HG02623 (cell line): ENCODE measurements at regions not wholly inside any gene's neighbourhood (a gene's known extent, or its start where the extent isn't known, plus 50 kb on each side); places are given as distances from the start of the nearest gene placed in this dataset.

Source experiments
- ATAC-seq: cut with Tn5 transposase; IDR thresholded peaks from one replicate; pipeline ENCODE4 v1.9.1; 2021; ENCODE audit warnings: moderate library complexity; ENCODE audit not compliant: unreplicated experiment

DNA sequence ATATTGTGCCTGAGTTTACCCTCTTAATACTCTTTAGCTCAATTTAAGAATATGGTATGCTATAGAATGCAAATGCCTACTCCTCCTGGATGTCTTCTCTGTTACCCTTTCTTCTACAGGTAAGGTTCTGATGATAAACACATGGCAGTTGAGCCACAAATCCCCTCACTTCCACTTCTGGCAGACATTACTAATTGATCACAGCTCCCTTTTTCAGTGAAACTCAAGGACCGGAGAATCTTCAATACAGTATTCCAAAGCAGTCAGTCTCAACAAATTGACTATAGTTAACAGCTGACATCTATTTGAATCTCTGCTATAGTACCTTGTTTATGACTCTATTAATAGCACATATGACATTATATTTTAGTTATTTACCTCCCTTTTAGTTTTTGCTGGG lies 232.1 kb upstream of the ADAMTS9 start:
- no peak for ATAC-seq

DNA sequence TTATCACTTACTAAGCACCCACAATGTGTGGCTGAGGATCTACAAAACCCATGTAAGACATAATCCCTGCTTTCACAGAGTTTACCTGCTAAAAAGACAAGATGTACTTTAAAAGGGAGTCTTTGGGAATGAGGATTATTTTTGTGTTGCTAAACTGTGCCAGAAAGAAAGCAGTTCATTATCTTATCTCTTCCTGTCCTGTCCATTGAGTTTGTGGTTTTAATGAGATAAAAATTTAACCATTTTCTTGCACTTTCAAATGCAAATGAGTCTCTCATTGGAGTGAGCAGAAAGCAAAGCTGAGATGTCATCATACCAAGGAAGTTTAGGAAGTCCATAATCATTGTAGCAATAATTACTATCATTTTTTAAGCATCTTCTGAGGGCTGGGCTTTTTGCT lies 231.2 kb upstream of the ADAMTS9 start:
- no peak for ATAC-seq

DNA sequence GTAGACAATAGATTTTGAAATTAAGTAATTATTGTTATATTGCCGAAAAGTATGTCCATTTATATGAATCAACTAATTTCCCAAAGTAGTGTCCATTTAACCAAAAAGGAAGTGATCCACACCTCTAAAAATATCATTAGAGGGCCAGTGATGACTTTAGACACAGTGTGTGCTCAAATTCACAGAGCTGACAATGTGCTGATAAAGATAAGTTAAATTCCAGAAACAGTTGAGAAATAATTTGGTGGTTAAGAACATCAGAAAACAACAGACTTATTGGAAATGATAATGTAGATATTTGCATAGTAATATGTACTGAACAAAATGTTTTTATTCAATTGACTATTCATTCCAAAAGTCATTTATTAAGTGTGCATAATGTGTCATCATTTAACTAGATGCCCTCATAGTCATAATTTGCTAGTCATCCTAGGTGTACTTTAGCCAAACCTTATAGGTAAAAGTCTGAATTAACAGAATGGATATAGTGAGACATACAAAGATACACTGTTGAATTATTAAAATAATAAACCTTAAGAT lies 230.2 kb upstream of the ADAMTS9 start:
- no peak for ATAC-seq

DNA sequence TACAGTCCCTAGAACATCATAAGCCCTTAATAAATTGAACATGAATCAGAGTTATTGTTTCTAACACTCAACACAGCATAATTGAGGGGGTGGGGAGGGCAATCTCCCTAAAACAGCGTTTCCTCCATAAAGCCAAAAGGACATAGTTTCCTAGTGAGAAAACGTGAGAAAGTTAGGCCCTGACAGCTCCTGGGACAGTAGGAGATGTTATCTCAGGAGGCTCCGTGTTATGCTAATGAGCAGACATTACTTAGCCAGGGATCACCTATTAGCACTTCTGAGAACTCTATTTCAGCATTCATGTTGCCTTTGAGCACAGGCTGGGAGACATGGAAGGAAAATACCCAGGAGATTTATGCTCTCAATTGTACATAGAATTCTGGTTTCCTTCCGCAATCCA lies 229.1 kb upstream of the ADAMTS9 start:
- no peak for ATAC-seq

DNA sequence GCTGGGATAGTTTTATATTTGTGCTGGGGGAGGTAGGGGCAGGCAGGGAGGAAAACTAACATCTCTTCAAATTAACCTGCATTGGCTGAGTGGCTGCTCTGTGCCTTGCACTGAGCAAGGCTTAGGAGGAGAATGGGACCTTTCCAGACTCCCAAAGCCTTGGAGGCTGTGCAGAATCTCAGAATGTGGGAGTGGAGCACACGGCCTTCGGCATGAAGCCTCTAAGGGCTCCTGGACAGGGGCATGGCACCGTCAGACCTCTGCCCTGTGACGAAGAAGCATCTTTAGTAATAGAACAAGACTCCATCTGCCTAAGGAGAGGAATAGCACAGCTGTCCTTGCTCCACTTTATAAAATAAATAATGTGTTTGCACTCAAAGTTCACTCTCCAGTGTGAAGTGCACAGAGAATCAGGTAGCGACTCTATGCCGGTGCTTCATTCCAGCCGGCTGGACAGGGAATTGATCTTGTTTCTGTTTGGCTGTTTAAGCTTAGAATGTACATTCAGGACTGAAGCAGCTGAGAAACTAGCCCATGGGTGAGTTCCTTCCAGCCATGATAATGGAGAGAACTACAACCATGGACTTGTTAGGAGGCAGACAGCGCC lies 228.5 kb upstream of the ADAMTS9 start:
- ATAC-seq, result no peak

DNA sequence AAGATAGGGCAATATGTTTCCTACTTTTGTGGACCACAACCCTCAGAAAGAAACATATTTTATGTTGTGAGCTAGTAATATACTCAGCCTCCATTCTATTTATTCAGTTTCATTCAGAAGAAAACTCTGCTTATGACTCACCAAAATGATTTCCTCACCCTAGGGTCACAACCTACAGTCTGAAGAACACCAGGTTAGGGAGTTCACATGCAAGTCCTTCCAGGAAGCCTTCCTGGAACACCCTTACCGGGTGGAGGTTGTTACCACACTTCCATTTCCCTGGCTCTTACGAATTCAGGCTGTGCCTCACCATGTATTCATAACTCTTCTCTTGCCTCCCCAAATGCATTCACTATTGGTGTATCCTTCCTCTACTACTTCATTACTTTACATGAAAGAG lies 228.0 kb upstream of the ADAMTS9 start:
- ATAC-seq, result no peak

DNA sequence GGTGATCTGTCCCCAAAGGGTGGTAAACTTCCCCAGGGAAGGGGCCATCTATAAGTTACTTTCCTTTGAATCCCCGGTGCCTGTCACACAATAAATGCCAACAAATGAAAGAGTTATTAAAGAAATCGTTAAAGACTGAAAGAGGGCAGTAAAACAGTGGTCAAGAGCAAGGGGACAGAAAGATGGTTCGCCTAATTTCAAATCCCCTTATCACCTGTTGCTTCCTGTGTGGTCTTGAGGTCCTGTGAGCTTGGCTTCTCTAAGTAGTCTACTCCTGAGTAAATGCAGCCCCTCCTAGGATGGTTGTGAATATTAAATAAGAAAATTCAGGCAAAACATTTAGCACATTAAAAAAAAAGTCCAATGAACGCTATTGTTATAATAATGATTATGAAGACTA lies 225.7 kb upstream of the ADAMTS9 start:
- ATAC-seq, result no peak

DNA sequence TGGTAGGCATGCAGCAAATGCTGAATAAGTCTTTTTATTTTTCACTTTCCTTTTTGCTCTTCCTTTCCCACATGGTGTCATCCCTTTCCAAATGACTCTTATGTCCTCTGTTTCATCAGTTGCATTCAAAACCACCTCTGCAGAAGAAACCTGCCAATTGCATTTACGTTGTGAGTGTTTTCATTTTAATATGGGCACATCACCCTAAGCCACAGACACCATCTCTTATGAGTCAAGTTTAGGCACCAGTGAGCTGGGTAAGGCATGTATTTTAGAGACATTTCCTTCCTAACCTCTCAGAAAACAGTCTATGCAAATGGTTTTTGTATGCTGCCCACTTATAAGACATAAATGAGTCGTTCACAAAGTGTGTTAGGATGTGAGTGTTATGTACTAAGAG lies 223.3 kb upstream of the ADAMTS9 start:
- ATAC-seq, result no peak

DNA sequence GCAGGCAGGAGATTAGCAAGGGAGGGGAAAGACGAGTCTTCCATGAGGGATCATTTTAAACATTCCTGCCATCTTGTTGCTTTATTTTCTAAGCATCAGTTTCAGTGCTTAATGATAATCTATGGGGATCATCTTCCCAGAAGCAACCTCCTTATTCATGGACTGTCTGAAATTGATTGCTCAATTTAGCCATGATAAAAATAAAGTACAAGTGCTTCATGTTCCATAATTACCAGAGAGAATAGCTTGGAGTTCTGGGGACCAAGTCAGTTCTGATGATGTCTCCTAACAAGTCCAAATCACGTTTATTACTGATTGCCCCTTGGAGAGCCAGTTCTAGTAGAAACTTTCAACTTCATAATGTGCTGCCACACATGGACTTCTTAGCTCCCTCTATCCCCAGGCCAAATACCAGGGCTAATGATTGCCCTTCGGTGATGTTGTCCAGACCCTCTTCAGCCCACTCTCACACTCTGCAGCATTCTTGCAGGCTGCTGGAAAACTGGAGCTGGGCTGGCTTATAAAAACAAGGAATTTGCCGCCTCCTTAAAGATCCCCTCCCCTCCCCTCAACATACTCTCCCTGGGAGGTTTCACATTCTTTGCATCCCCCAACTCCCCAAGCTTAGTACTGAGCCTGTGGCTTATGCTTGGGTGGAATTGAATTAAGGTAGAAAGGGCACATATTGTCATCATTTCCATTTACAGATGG lies 222.1 kb upstream of the ADAMTS9 start:
- ATAC-seq, result no peak

DNA sequence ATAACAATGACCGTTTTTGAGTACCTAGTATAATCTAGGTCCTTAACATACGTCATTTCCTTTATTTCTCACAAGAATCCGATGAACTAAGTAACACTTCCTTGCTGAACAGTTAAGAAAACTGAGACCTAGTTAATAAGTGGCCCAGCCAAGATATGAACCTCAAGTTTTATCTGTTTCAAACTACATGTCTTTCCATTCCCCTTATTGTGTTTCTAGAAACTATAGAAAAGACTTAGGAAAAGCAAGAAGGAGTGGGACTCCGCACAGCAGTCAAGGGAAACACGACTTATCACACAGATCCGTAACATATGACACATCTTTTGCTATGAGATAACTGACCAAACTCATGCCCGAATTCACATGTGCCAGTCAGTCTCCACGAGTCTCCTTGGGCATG lies 221.2 kb upstream of the ADAMTS9 start:
- ATAC-seq, result no peak

DNA sequence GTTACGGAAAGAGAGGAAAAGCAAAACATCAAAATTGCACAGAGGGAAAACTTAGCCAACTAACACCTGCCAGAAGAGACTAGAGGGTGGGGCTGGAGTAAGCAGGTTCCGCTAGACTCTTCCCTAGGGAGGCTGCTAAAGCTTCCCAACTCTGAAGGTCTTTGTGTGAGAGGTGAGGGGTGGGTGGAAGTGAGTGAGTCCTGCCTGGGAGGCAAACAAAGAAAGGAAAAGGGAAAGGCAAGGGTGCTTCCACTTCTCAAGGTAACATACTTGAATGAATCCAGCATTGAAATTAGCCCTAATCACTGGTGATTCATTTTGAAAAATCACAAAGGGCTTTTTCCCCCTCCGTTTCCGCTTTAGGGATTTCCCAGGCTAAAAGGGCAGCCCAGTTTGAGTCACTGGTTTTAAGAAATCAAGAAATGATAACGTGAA lies 220.5 kb upstream of the ADAMTS9 start:
- ATAC-seq, result no peak

DNA sequence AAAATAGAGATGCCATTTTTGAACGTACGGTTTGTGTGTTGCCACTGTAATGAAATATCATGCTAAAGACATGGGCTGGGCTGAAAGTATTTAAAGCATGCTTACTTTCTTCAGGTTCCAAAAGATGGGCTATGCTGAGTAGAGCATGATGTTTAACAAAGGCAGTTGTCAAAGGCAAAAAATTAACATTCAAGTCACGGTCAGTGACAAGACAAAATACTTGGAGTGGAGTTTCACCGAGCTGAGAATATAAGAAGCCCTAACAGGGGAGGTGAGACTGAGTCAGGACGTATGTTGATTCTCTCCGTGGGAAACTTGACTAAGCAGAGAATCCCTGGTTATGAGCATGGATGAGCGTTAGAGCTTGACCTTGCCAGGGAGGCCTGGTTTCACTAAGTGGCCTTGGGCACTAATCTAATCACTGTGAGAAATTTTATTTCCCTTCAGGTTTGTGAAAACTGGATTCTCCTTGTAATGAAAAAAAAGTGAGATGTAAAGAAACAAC lies 218.2 kb upstream of the ADAMTS9 start:
- ATAC-seq, result no peak

DNA sequence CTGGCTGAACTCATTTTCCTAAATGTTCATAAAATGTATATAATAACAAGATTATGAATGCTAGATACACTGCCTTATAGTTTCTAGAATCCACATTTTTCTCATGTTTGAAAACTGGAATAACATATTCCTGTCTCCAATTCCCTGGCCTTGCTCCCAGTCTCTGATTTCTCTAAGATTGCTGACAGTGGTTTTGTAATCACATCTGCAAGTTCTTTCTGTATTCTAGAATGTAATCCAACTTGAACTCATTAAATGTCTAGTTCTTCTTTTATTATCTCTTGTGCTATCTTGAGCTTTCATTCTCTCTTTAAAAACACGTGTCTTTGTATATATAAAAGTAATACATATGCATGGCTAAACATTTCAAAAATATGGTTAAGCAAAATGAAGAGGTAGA lies 215.2 kb upstream of the ADAMTS9 start:
- ATAC-seq, result no peak

DNA sequence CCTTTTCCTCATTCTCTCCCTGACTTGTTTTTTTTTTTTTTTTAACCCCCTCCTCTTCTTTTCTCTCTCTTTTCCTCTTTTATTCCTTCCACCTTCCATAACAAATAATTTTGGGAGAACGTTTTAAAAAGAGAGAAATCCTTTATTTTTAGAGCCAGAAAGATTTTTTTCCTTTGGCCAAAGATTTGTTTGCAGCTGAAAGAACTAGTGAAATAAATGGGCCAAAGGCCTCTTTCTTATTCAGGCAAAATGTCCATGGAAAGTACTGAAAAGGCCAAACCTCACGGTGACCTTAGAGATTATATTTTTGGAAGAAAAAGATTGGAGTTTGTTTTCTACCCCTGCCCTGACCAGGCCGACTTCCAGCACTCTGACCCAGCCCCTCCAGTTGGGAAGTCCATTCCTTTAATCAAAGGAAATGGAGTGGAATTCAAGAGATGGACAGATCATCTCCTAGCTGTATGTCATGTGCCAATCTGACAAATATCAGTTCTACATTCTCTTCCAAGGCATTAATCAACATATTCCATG lies 214.3 kb upstream of the ADAMTS9 start:
- ATAC-seq, result no peak

DNA sequence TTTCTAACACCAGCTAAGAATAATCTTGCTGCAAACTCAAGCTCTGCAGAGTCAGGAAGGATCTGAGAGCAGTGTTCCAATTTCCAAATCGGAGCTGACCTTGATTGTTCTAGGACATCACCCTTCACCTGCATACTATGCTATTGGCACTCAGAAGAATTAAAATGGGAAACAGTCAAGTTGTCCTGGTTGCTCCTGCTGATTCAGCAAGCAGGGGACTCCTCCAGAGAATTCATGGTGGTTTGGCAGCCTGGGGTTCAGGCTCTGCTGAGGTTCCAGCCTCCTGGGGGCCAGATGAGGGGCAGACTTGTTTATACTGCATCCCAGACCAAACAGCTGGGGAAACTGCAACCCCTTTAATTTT lies 213.7 kb upstream of the ADAMTS9 start:
- no peak for ATAC-seq

DNA sequence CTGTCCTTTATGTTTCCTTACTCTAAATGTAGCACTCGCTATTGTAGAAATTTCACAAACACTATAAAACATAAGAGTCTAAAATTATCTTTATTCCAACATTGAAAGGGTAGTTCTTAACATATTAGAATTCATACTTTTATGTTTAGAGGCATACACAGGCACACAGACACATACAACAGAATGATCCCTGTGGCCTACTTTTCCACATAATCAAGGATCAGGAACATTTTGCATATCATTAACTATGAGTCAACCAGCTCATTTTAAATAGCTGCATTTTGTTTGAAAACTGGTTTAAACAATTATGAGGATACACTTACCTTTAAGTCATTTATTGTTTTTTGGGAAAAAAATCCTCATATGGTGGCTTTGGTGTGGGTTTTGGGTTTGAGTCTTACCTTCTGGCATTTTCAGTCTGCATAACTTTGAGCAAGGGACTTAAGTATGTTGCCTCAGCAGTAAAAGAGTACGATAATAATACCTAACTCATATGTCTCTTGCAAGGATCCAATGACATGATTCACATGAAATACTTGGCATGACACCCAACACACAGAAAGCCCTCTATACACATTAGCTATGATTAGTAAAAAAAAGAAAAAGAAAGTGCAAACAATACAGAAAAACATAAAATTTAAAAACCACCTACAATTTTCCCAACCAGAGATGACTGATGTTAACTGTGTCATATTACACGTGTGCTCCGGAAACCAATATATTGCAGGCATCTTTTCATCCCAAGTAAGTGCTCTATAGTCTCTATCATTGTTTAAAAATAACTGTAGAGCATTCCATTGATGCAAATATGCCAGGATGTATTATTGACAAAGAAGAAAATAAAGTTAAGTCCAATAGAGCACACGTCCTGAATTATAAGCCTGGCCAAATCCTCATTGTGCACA lies 213.1 kb upstream of the ADAMTS9 start:
- no peak for ATAC-seq

DNA sequence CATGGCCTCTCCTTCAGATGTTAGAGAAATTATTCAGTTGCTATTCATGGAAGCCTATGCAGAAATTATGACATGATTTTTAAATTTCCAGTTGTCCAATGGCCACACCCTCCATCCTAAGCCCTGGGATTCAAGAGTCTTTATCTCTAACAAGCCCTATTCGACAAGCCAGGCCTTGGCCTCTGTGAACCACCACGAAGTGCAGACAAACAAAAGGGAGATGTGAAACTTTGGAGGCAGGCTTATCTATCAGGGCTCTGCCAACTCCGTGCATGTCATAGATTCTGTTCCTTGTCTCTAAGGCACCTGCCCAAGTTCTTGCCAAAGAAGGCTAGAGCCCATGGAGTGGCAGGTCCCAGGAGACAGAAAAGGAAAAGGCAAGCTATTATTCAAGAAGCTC lies 212.4 kb upstream of the ADAMTS9 start:
- ATAC-seq, result no peak

DNA sequence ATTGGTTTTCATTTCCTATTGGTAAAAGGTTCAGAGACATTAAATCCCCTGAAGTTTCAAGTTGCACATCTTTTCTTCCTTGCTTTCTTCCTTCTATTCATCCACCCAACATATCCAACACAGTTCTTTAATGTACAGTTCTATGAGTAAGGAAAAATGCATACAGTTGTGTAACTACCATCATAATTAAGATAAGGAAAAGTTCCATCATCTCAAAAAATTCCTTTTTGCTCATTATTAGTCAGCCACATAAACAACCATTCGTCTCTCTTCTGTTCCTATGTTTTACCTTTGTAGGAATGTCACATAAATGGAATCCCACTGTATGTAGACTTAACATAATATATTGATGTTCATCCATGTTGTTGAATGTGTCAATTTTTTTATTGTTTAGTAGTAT lies 211.1 kb upstream of the ADAMTS9 start:
- ATAC-seq, result no peak

DNA sequence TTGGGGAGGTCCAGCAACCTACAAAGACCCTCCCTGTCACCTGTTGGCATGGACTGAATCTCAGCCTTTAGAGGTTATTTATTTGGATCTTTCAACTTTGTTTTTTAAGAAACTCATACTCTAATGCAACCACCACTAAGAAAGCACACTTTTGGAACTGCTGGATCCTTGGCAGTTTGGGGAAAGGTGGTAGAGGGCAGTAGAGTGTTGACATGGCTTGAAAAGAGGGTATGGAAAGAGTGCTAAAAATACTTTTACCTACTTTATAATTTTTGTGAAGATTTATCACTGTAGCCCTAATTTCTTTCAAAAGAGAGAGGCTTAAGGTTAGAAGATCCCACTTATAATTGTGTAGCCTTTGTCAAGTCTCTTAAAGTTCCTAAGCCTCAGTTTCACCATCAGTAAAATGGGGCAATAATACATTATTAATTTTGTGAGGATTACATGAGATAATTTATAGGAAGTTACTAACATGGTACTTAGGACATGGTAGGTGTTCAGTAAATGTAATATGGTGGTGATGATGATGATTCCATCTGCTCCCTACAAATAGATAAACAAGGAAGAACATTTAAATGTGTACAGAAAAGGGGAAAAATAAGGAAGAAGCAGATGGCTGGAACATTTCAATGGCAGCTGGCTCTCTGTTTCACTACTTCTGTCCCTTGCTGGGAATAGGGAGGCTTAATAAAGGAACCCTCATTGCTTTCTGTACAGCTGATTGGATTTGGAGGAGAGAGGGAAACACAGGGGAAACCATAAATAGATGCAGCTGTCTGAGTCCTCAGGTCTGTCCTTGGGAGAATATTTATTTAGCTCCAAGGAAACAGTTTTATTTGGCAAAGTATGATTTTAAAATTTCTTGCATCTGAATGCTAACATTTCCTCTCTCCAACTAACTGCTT lies 208.4 kb upstream of the ADAMTS9 start:
- ATAC-seq, result no peak
